Loucy (cell line): ENCODE measurements at regions not wholly inside any gene's neighbourhood (a gene's known extent, or its start where the extent isn't known, plus 50 kb on each side); places are given as distances from the start of the nearest gene placed in this dataset.

Source experiments
- EZH2phosphoT487 ChIP-seq: fragments of 200-600 bp; IDR thresholded peaks from 2 replicates; pipeline ENCODE4 v1.6.1; 2018; ENCODE audit warnings: antibody characterized with exemption, mild to moderate bottlenecking, moderate library complexity, borderline replicate concordance
- TF ChIP-seq, protein P1 (sequence below): fragments of 200-600 bp; sonication (generic); conservative IDR thresholded peaks from 2 replicates; pipeline ENCODE4 v1.5.1; 2014; ENCODE audit warnings: mild to moderate bottlenecking, antibody characterized with exemption, low read length

DNA sequence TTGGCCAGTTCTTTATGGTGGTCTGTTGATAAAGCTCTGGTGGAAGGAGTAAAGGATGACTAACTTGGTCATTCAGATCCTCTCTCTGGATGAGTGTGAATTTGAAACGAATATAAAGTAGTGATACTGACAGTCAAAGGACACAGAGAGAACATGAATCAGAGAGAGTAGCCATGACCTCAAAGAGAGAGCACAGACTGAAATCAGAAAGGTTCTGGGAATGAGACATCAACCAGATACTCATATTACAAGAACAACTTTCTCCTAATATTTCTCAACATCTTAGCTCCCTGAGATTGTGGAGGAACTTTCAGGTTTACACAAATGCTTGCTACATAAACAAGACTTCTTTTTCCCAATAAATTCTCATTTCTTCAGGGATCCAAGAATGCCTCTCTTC is 849.1 kb upstream of the CHAC2 start:
- TF ChIP-seq, protein P1, sequence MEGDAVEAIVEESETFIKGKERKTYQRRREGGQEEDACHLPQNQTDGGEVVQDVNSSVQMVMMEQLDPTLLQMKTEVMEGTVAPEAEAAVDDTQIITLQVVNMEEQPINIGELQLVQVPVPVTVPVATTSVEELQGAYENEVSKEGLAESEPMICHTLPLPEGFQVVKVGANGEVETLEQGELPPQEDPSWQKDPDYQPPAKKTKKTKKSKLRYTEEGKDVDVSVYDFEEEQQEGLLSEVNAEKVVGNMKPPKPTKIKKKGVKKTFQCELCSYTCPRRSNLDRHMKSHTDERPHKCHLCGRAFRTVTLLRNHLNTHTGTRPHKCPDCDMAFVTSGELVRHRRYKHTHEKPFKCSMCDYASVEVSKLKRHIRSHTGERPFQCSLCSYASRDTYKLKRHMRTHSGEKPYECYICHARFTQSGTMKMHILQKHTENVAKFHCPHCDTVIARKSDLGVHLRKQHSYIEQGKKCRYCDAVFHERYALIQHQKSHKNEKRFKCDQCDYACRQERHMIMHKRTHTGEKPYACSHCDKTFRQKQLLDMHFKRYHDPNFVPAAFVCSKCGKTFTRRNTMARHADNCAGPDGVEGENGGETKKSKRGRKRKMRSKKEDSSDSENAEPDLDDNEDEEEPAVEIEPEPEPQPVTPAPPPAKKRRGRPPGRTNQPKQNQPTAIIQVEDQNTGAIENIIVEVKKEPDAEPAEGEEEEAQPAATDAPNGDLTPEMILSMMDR: no peak
- TF ChIP-seq EZH2phosphoT487: no peak
